Progenitor cell of endocrine pancreas (in vitro differentiated cells): ENCODE measurements at regions not wholly inside any gene's neighbourhood (a gene's known extent, or its start where the extent isn't known, plus 50 kb on each side); places are given as distances from the start of the nearest gene placed in this dataset.

Experiments used
- DNase-seq: peaks from one replicate; pipeline ENCODE4 v3.0.0; 2021; ENCODE audit warnings: low spot score; ENCODE audit not compliant: unreplicated experiment
- H3K27ac Mint-ChIP-seq: 2 replicates; pipeline ENCODE4 v1.8.0; 2021; ENCODE audit warnings: mild to moderate bottlenecking, moderate library complexity, mixed read lengths
- H3K27me3 Mint-ChIP-seq: 2 replicates; pipeline ENCODE4 v1.8.0; 2021; ENCODE audit warnings: mixed read lengths
- H3K36me3 Mint-ChIP-seq: 2 replicates; pipeline ENCODE4 v1.8.0; 2022; ENCODE audit warnings: mixed read lengths; ENCODE audit not compliant: insufficient read depth
- H3K4me1 Mint-ChIP-seq: 2 replicates; pipeline ENCODE4 v1.8.0; 2021; ENCODE audit warnings: low read depth, mixed read lengths
- H3K4me3 Mint-ChIP-seq: 2 replicates; pipeline ENCODE4 v1.8.0; 2021; ENCODE audit warnings: low read depth, mild to moderate bottlenecking, moderate library complexity, mixed read lengths
- H3K9me3 Mint-ChIP-seq: 2 replicates; pipeline ENCODE4 v1.8.0; 2021; ENCODE audit warnings: low read depth, mixed read lengths
- TF ChIP-seq, protein P1 (sequence below): fragments of 200-600 bp; sonication (generic); IDR thresholded peaks from one replicate; pipeline ENCODE4 v1.5.0; 2021; ENCODE audit warnings: antibody characterized with exemption, mild to moderate bottlenecking; ENCODE audit not compliant: unreplicated experiment

DNA sequence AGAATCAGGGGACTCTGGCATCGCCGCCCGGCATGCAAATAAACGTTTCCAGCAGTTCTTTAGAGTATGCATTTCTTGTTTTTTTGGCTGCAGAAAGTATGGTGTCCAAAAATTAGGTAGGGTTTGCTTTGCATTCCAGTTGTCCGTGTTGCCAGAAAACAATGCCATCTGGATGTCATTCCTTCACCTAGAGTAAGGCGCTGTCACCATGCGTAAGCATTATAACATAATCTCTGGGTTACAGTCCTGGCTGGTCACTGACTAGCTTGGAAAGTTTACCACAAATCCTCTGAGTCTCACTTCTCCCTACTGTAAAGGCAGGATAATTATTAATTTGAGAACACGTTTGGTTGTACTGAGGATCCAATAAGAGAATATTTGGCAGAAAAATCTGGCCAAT is 457.7 kb downstream of the XYLT1 start:
- Mint-ChIP-seq H3K36me3 (no peaks in the 10 kb centered on the region), H3K27ac (no peak overlapping the region), H3K4me1 (no peaks in the 10 kb centered on the region), H3K4me3 (no peak overlapping the region), H3K9me3 (peaks cover 13% of the 10 kb centered on the region), H3K27me3 (no peaks in the 10 kb centered on the region)
- TF ChIP-seq, protein P1, sequence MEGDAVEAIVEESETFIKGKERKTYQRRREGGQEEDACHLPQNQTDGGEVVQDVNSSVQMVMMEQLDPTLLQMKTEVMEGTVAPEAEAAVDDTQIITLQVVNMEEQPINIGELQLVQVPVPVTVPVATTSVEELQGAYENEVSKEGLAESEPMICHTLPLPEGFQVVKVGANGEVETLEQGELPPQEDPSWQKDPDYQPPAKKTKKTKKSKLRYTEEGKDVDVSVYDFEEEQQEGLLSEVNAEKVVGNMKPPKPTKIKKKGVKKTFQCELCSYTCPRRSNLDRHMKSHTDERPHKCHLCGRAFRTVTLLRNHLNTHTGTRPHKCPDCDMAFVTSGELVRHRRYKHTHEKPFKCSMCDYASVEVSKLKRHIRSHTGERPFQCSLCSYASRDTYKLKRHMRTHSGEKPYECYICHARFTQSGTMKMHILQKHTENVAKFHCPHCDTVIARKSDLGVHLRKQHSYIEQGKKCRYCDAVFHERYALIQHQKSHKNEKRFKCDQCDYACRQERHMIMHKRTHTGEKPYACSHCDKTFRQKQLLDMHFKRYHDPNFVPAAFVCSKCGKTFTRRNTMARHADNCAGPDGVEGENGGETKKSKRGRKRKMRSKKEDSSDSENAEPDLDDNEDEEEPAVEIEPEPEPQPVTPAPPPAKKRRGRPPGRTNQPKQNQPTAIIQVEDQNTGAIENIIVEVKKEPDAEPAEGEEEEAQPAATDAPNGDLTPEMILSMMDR, result no peak
- DNase-seq, result no peak

DNA sequence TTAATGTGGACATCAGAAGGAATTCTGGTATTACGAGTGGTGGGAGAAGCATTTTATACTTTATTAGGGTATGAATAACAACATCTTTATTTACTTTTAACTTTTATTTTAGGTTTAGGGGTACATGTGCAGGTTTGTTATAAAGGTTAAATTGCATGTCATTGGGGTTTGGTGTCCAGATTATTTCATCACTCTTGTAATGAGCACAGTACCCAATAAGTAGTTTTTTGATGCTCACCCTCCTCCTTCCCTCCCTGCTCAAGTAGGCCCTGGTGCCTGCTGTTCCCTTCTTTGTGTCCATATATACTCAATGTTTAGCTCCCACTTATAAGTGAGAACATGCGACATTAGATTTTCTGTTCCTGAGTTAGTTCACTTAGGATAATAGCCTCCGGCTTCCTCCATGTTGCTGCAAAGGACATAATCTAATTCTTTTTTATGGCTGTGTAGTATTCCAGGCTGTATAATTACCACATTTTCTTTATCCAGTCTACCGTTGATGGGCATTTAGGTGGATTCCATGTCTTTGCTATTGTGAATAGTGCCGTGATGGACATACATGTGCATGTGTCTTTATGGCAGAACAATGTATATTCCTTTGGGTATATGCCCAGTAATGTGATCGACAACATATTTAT is 456.2 kb downstream of the XYLT1 start:
- no peak for DNase-seq
- Mint-ChIP-seq H3K36me3 (no peaks in the 10 kb centered on the region), H3K4me1 (no peaks in the 10 kb centered on the region), H3K27ac (no peak overlapping the region), H3K9me3 (peaks cover 13% of the 10 kb centered on the region), H3K4me3 (no peak overlapping the region), H3K27me3 (no peaks in the 10 kb centered on the region)
- TF ChIP-seq, protein P1, result no peak

DNA sequence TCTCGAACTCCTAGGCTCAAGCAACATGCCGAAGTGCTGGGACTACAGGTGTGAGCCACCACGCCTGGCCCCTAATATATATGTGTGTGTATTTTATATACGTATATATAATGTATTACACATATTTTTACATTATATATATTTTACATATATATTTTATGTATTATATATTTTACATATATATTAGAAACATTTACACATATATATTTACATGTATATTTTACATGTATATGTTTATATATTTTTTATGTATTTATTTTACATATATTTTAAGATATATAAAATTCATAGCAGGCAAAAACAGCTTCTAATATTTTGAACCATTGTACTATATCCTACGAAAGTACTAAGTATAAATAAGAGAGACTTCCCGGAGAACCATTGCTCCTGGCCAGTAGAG is 455.1 kb downstream of the XYLT1 start:
- no peak for DNase-seq
- Mint-ChIP-seq H3K4me3 (no peak overlapping the region), H3K9me3 (peaks cover 13% of the 10 kb centered on the region), H3K36me3 (no peaks in the 10 kb centered on the region), H3K27me3 (no peaks in the 10 kb centered on the region), H3K27ac (no peak overlapping the region), H3K4me1 (no peaks in the 10 kb centered on the region)
- TF ChIP-seq, protein P1, result no peak

DNA sequence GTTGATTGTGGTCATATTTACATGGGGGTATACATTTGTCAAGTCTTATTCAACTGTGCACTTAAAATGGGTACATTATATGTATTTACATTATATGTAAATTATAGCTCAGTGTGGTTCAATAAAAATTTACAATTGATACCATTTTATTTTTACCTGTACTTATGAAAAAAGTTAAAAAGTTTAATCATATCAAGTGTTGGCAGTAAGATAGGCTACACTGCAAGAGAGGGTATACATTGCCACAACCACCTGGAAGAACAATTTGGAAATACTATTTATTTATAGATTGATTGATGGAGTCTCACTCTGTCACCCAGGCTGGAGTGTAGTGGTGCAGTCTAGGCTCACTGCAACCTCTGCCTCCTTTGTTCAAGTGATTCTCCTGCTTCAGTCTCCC is 453.3 kb downstream of the XYLT1 start:
- DNase-seq, result no peak
- Mint-ChIP-seq H3K27me3 (no peaks in the 10 kb centered on the region), H3K27ac (no peak overlapping the region), H3K9me3 (peaks cover 9% of the 10 kb centered on the region), H3K36me3 (no peaks in the 10 kb centered on the region), H3K4me3 (no peak overlapping the region), H3K4me1 (no peaks in the 10 kb centered on the region)
- TF ChIP-seq, protein P1, result no peak

DNA sequence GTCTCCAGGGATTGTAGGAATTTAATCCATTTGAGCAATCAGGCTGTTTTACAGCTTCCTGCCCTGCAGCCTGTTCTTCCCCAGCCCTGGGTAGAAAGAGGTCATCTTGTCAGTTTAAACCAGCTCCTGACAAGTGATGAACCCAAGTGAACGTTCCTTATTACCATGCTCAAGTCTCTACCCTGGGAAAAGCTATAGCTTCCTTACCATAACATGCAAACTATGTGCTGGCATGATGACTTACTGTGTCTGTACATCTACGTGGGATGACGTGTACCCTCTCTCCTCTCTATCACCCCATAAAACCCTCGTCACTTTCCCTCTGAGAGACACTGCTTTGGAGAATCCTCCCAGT is 452.2 kb downstream of the XYLT1 start:
- no peak for DNase-seq
- H3K36me3 Mint-ChIP-seq, result no peaks in the 10 kb centered on the region
- TF ChIP-seq, protein P1, result no peak
- H3K4me3 Mint-ChIP-seq, result no peak overlapping the region
- no peaks in the 10 kb centered on the region for H3K4me1 Mint-ChIP-seq
- peaks cover 9% of the 10 kb centered on the region for H3K9me3 Mint-ChIP-seq
- H3K27me3 Mint-ChIP-seq, result no peaks in the 10 kb centered on the region
- no peak overlapping the region for H3K27ac Mint-ChIP-seq
